Lower leg skin (tissue), 4 donors: ENCODE measurements at regions not wholly inside any gene's neighbourhood (a gene's known extent, or its start where the extent isn't known, plus 50 kb on each side); places are given as distances from the start of the nearest gene placed in this dataset.
A peak's percentile ranks its signal among the peaks of the same experiment; 100 is the strongest.

Experiments used
- DNase-seq, 2 donors: peaks; one replicate each; pipeline ENCODE4 v3.0.0-alpha.2; 2019; ENCODE audit warnings: low spot score in 2 of 2
- H3K4me3 ChIP-seq: fragments of 200-600 bp; sonication (generic); 2 replicates; pipeline ENCODE4 v1.5.1; 2017; ENCODE audit warnings: mild to moderate bottlenecking, low read depth; ENCODE audit not compliant: poor library complexity, severe bottlenecking
- CTCF ChIP-seq, 3 donors: fragments of 450-650 bp; IDR thresholded peaks; one replicate each; pipeline ENCODE4 v1.5.1; 2016; ENCODE audit warnings: antibody characterized with exemption in 3 of 3, mild to moderate bottlenecking in 3 of 3, moderate library complexity in 2 of 3
- POLR2A ChIP-seq, 2 donors: fragments of 450-650 bp; IDR thresholded peaks; one replicate each; pipeline ENCODE4 v1.6.1; 2016 to 2017; ENCODE audit warnings: antibody characterized with exemption in 2 of 2, mild to moderate bottlenecking in 1 of 2, moderate library complexity in 1 of 2
- WGBS, 2 donors: methylation state at CpG; one replicate each; pipeline ENCODE4 v1.1.5; 2018; 5-methylcytosine and 5-hydroxymethylcytosine counted together
- intact Hi-C: fragments of 100-400 bp; cut with DNase I; formaldehyde crosslinking; loops from one replicate; pipeline ENCODE4 v1.15.0; 2023; ENCODE audit warnings: low total_unique reads

- DNase-seq: peak in 1 of 2 donors; percentile 18
- 51% methylated on average over 5 of the region's 5 CpGs; no CpG with 5 or more reads in 1 of the 2 donors for WGBS, 2 donors
- no peak overlapping the region for H3K4me3 ChIP-seq
- no peak for TF ChIP-seq POLR2A (IDR thresholded peaks at IDR 0.05)
- TF ChIP-seq CTCF (IDR thresholded peaks at IDR 0.05): no peak
- intact Hi-C loops: no loop called here
Measured at GRCh38 chrY:8656515-8656914, 680.7 kb upstream of the TSPY4 start.

DNA sequence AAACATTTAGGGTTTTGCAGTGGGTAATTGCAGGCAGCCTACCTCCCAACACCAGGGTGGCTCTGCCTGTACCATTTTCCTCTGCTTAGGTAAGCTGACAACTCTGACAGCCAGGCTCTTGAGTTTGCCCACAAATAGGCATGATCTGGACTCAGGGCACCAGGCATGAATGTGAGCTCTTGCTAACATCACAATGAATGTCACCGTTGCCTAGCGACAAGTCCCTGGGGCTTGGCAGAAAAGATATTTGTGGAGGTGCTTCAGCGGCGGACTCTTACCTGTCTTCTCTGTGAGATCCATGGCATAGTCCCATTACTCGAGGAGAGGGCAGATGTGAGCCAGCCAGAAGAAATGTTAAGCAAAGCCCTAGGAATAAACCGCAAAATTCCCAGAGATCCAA, 677.5 kb upstream of the TSPY4 start:
- DNase-seq: no peak
- WGBS, 2 donors: 71% methylated on average over 6 of the region's 6 CpGs; no CpG with 5 or more reads in 1 of the 2 donors
- intact Hi-C loops: no loop called here
- TF ChIP-seq CTCF (IDR thresholded peaks at IDR 0.05): no peak
- H3K4me3 ChIP-seq: no peak overlapping the region

DNA sequence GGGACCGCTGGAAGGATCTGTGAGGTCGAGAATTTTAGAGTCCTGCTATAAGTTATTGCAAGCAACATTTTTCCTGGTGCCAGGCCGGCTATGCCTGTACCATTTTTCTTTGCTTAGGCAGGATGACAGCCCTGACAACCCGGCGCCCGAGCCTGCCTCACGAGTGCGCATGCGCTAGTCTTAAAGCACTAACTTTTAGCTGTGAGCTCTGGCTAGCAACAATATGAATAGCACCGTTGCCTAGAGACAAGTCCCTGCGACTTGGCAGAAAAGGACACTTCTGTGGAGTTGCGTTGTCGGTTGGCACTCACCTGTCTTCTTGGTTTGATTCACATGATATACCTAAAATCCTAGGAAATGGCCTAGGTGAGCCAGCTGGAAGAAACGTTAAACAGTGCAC, 663.4 kb upstream of the TSPY4 start:
- TF ChIP-seq POLR2A (IDR thresholded peaks at IDR 0.05) (no peak), CTCF (IDR thresholded peaks at IDR 0.05) (no peak)
- no peak overlapping the region for H3K4me3 ChIP-seq
- intact Hi-C loops: no loop called here
- DNase-seq: no peak
- 76% methylated on average over 12 of the region's 14 CpGs; no CpG with 5 or more reads in 1 of the 2 donors for WGBS, 2 donors

DNA sequence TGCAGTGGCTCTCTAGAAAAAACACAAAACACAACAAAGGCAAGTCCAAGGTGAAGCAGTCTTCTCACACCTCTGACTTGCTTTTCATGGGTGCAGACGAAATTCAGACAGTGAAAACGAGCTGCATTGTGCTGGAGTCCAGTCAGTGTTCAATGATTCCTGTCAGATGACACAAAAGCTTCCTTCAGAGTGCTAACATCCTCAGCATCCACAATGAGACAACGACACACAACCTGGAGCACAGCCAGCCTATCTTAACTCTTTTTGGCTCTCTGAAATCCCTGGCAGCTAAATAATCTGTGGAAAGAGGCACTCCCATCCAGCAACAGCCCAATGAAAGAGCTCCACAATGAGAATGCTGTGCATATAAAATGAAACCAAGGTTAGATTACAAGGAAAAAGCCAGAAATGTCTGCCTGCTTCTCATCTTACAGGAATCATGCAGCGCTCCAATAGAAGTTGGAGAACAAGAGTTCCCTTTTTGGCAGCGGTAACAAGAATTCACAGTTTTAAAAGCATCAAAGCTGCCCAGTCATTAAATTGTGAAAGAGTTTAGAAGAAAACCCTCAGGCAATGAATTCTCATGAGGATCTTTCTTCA, 659.8 kb upstream of the TSPY4 start:
- 34% methylated on average over 5 of the region's 5 CpGs; no CpG with 5 or more reads in 1 of the 2 donors for WGBS, 2 donors
- intact Hi-C loops: no loop called here
- TF ChIP-seq POLR2A (IDR thresholded peaks at IDR 0.05): no peak
- no peak for TF ChIP-seq CTCF (IDR thresholded peaks at IDR 0.05)
- no peak overlapping the region for H3K4me3 ChIP-seq
- no peak for DNase-seq

DNA sequence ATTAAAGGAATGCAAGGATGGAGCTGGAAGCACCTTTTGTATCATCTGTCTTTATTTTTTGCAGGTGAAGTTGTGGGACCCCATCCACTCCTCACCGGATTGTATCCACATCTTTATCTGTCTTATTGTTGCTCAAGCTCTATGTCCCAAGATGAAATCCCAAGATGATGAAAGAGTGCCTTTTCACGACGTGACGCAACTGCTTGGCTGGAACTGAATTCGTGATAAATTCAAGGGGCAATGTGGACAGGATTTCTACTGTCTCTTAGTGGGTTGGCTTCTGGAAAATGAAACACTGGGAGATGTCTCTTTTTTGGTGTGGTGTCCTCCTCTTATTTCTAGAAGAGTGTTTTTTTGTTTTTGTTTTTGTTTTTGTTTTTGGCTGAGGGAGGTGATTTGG, 650.1 kb upstream of the TSPY4 start:
- peak in 1 of 2 donors; percentile 16 for DNase-seq
- H3K4me3 ChIP-seq: no peak overlapping the region
- intact Hi-C loops: no loop called here
- 75% methylated on average over 5 of the region's 5 CpGs; no CpG with 5 or more reads in 1 of the 2 donors for WGBS, 2 donors
- TF ChIP-seq POLR2A (IDR thresholded peaks at IDR 0.05): no peak
- TF ChIP-seq CTCF (IDR thresholded peaks at IDR 0.05): no peak
